ENCODE measurements at regions not wholly inside any gene's neighbourhood (a gene's known extent, or its start where the extent isn't known, plus 50 kb on each side); places are given as distances from the start of the nearest gene placed in this dataset.
A peak's percentile ranks its signal among the peaks of the same experiment; 100 is the strongest.

GRCh38 chr11:92738276-92738675, 231.2 kb upstream of the MTNR1B start:
- Histone ChIP-seq H3K36me3 (ENCODE audit: control insufficient read depth in 4 of 4, insufficient read depth in 4 of 4, low read length in 4 of 4) (no peaks in the 10 kb centered on the region), H3K27me3 (ENCODE audit: control insufficient read depth in 3 of 3, insufficient read depth in 3 of 3, low read length in 2 of 3) (no peaks in the 10 kb centered on the region), H3K9me3 (ENCODE audit: control insufficient read depth in 4 of 4, insufficient read depth in 3 of 4, low read length in 3 of 4) (no peaks in the 10 kb centered on the region), H3K27ac (ENCODE audit: low read depth in 1 of 2, low read length in 1 of 2) (no peak overlapping the region), H3K4me1 (ENCODE audit: control insufficient read depth in 5 of 5, insufficient read depth in 5 of 5, low read length in 5 of 5) (peaks cover 0 to 17% (median 5%) of the 10 kb centered on the region in 5 donors), H3K9ac (ENCODE audit: insufficient read depth in 1 of 2, low read length in 2 of 2) (no peak overlapping the region), H3K4me3 (no peak overlapping the region)
- ATAC-seq (ENCODE audit: insufficient read depth, low FRiP score) (no peak), DNase-seq (no peak)
- TF ChIP-seq, protein P1, sequence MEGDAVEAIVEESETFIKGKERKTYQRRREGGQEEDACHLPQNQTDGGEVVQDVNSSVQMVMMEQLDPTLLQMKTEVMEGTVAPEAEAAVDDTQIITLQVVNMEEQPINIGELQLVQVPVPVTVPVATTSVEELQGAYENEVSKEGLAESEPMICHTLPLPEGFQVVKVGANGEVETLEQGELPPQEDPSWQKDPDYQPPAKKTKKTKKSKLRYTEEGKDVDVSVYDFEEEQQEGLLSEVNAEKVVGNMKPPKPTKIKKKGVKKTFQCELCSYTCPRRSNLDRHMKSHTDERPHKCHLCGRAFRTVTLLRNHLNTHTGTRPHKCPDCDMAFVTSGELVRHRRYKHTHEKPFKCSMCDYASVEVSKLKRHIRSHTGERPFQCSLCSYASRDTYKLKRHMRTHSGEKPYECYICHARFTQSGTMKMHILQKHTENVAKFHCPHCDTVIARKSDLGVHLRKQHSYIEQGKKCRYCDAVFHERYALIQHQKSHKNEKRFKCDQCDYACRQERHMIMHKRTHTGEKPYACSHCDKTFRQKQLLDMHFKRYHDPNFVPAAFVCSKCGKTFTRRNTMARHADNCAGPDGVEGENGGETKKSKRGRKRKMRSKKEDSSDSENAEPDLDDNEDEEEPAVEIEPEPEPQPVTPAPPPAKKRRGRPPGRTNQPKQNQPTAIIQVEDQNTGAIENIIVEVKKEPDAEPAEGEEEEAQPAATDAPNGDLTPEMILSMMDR (IDR thresholded peaks at IDR 0.05; ENCODE audit: control extremely low read depth, extremely low read depth): no peak
- 90 to 94% methylated on average over 4 of the region's 4 CpGs for WGBS, 2 donors

GRCh38 chr11:92739041-92739440, 230.4 kb upstream of the MTNR1B start:
- H3K9me3 ChIP-seq (ENCODE audit: control insufficient read depth in 4 of 4, insufficient read depth in 3 of 4, low read length in 3 of 4): no peaks in the 10 kb centered on the region
- no peaks in the 10 kb centered on the region for H3K27me3 ChIP-seq (ENCODE audit: control insufficient read depth in 3 of 3, insufficient read depth in 3 of 3, low read length in 2 of 3)
- ATAC-seq (ENCODE audit: insufficient read depth, low FRiP score): no peak
- DNase-seq: peak in 2 of 3 donors; percentile 66 to 79
- H3K4me3 ChIP-seq: no peak overlapping the region
- TF ChIP-seq, protein P1 (IDR thresholded peaks at IDR 0.05; ENCODE audit: control extremely low read depth, extremely low read depth): no peak
- H3K27ac ChIP-seq (ENCODE audit: low read depth in 1 of 2, low read length in 1 of 2): no peak overlapping the region
- no peak overlapping the region for H3K9ac ChIP-seq (ENCODE audit: insufficient read depth in 1 of 2, low read length in 2 of 2)
- H3K36me3 ChIP-seq (ENCODE audit: control insufficient read depth in 4 of 4, insufficient read depth in 4 of 4, low read length in 4 of 4): no peaks in the 10 kb centered on the region
- peaks cover 0 to 17% (median 5%) of the 10 kb centered on the region in 5 donors for H3K4me1 ChIP-seq (ENCODE audit: control insufficient read depth in 5 of 5, insufficient read depth in 5 of 5, low read length in 5 of 5)

DNA sequence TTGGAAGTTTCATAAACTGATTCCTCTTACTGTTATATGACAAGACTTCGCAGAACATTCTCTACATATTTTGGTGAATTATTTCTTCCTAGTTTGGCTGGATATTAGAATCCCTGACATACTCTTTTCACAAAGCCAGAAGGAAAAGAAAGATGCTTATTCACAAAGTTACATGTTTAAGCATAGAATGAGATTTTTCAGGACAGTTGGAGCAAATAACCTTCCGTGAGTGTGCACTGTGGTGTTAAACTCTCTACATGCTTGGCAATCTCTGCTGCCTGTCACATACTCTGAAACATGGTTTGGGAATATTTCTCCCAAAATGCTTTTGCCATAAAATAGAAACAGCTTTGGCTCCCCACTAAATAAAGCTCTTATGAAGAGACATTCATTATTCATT, 230.0 kb upstream of the MTNR1B start:
- peak in 1 of 3 donors; percentile 13 for DNase-seq
- Histone ChIP-seq H3K36me3 (ENCODE audit: control insufficient read depth in 4 of 4, insufficient read depth in 4 of 4, low read length in 4 of 4) (no peaks in the 10 kb centered on the region), H3K9ac (ENCODE audit: insufficient read depth in 1 of 2, low read length in 2 of 2) (no peak overlapping the region), H3K4me3 (no peak overlapping the region), H3K9me3 (ENCODE audit: control insufficient read depth in 4 of 4, insufficient read depth in 3 of 4, low read length in 3 of 4) (no peaks in the 10 kb centered on the region), H3K27ac (ENCODE audit: low read depth in 1 of 2, low read length in 1 of 2) (no peak overlapping the region), H3K27me3 (ENCODE audit: control insufficient read depth in 3 of 3, insufficient read depth in 3 of 3, low read length in 2 of 3) (no peaks in the 10 kb centered on the region), H3K4me1 (ENCODE audit: control insufficient read depth in 5 of 5, insufficient read depth in 5 of 5, low read length in 5 of 5) (peaks cover 0 to 17% (median 5%) of the 10 kb centered on the region in 5 donors)
- no peak for ATAC-seq (ENCODE audit: insufficient read depth, low FRiP score)
- TF ChIP-seq, protein P1 (IDR thresholded peaks at IDR 0.05; ENCODE audit: control extremely low read depth, extremely low read depth): no peak
- 81 to 97% methylated on average over 2 of the region's 2 CpGs for WGBS, 2 donors

- DNase-seq: no peak
- Histone ChIP-seq H3K4me3 (no peak overlapping the region), H3K9me3 (ENCODE audit: control insufficient read depth in 4 of 4, insufficient read depth in 3 of 4, low read length in 3 of 4) (no peaks in the 10 kb centered on the region), H3K9ac (ENCODE audit: insufficient read depth in 1 of 2, low read length in 2 of 2) (no peak overlapping the region), H3K4me1 (ENCODE audit: control insufficient read depth in 5 of 5, insufficient read depth in 5 of 5, low read length in 5 of 5) (peaks cover 0 to 17% (median 5%) of the 10 kb centered on the region in 5 donors), H3K27me3 (ENCODE audit: control insufficient read depth in 3 of 3, insufficient read depth in 3 of 3, low read length in 2 of 3) (no peaks in the 10 kb centered on the region), H3K27ac (ENCODE audit: low read depth in 1 of 2, low read length in 1 of 2) (no peak overlapping the region), H3K36me3 (ENCODE audit: control insufficient read depth in 4 of 4, insufficient read depth in 4 of 4, low read length in 4 of 4) (no peaks in the 10 kb centered on the region)
- TF ChIP-seq, protein P1 (IDR thresholded peaks at IDR 0.05; ENCODE audit: control extremely low read depth, extremely low read depth): no peak
- WGBS, 2 donors: 79 to 88% methylated on average over 2 of the region's 2 CpGs
- no peak for ATAC-seq (ENCODE audit: insufficient read depth, low FRiP score)
These were observed 229.2 kb upstream of the MTNR1B start for GRCh38 chr11:92740276-92740675.

Measured in lung (tissue), 11 donors.